ENCODE measurements at regions not wholly inside any gene's neighbourhood (a gene's known extent, or its start where the extent isn't known, plus 50 kb on each side); places are given as distances from the start of the nearest gene placed in this dataset.

- no peak overlapping the region for H3K4me3 ChIP-seq (ENCODE audit: control extremely low read depth in 1 of 5, extremely low read depth in 1 of 5, insufficient read depth in 1 of 5, low read depth in 2 of 5, low read length in 4 of 5)
- WGBS (ENCODE audit: insufficient coverage) = 74% methylated on average over 6 of the region's 6 CpGs
- no peak overlapping the region for H3K27ac Mint-ChIP-seq
- no peak overlapping the region for H3K9ac ChIP-seq (ENCODE audit: low read length)
- no peaks in the 10 kb centered on the region for H3K4me1 ChIP-seq (ENCODE audit: control insufficient read depth in 2 of 2, insufficient read depth in 2 of 2, low read length in 2 of 2)
- H3K9me3 Mint-ChIP-seq (ENCODE audit: insufficient read depth) = peaks cover 4% of the 10 kb centered on the region
- H3K27me3 Mint-ChIP-seq = no peaks in the 10 kb centered on the region
- no peak overlapping the region for H3K27ac ChIP-seq (ENCODE audit: low read length in 2 of 2)
- H4K20me1 ChIP-seq (ENCODE audit: control insufficient read depth, insufficient read depth, low read length, poor library complexity, severe bottlenecking) = no peaks in the 10 kb centered on the region
- H3K79me2 ChIP-seq (ENCODE audit: control insufficient read depth, insufficient read depth, low read length) = no peaks in the 10 kb centered on the region
- H3K4me2 ChIP-seq (replicated peaks; ENCODE audit: low read depth, low read length, poor library complexity, severe bottlenecking) = no peak overlapping the region
- H3K4me3 Mint-ChIP-seq = no peak overlapping the region
- ChIA-PET CTCF (no interaction called here), POLR2A (no interaction called here)
- ATAC-seq (ENCODE audit: low read depth) = no peak
- TF ChIP-seq EZH2 (IDR thresholded peaks at IDR 0.05; ENCODE audit: borderline replicate concordance, insufficient read depth, low read depth, low read length, poor library complexity, severe bottlenecking) (no peak), CTCF (IDR thresholded peaks at IDR 0.05) (no peak)
- DNase-seq = no peak
- H3K27me3 ChIP-seq (replicated peaks in 1 of 4; ENCODE audit: control extremely low read depth in 1 of 4, control insufficient read depth in 3 of 4, insufficient read depth in 4 of 4, low read length in 3 of 4) = no peaks in the 10 kb centered on the region
- peaks cover 0 to 75% (median 0%) of the 10 kb centered on the region in 3 donors for H3K9me3 ChIP-seq (ENCODE audit: control extremely low read depth in 1 of 3, control insufficient read depth in 2 of 3, insufficient read depth in 1 of 3, low read length in 2 of 3)
- H2AFZ ChIP-seq (ENCODE audit: insufficient read depth, low read depth, low read length, poor library complexity, severe bottlenecking) = no peak overlapping the region
- intact Hi-C loops (cut with micrococcal nuclease) = no loop called here
- H3K36me3 ChIP-seq (replicated peaks in 1 of 2; ENCODE audit: control extremely low read depth in 1 of 2, control insufficient read depth in 1 of 2, extremely low read depth in 1 of 2, insufficient read depth in 2 of 2, low read length in 1 of 2) = no peaks in the 10 kb centered on the region
- no peaks in the 10 kb centered on the region for H3K4me1 Mint-ChIP-seq
These were observed 75.6 kb upstream of the ZNF479 start for GRCh38 chr7:57207836-57208235.

GRCh38 chr7:57210212-57210611 lies 78.0 kb upstream of the ZNF479 start:
- Mint-ChIP-seq H3K9me3 (ENCODE audit: insufficient read depth) (peaks cover 10% of the 10 kb centered on the region), H3K27ac (no peak overlapping the region), H3K4me3 (no peak overlapping the region), H3K4me1 (no peaks in the 10 kb centered on the region), H3K27me3 (no peaks in the 10 kb centered on the region)
- Histone ChIP-seq H3K79me2 (ENCODE audit: control insufficient read depth, insufficient read depth, low read length) (no peaks in the 10 kb centered on the region), H4K20me1 (ENCODE audit: control insufficient read depth, insufficient read depth, low read length, poor library complexity, severe bottlenecking) (no peaks in the 10 kb centered on the region), H3K4me1 (ENCODE audit: control insufficient read depth in 2 of 2, insufficient read depth in 2 of 2, low read length in 2 of 2) (no peaks in the 10 kb centered on the region), H2AFZ (ENCODE audit: insufficient read depth, low read depth, low read length, poor library complexity, severe bottlenecking) (no peak overlapping the region), H3K27me3 (replicated peaks in 1 of 4; ENCODE audit: control extremely low read depth in 1 of 4, control insufficient read depth in 3 of 4, insufficient read depth in 4 of 4, low read length in 3 of 4) (no peaks in the 10 kb centered on the region), H3K36me3 (replicated peaks in 1 of 2; ENCODE audit: control extremely low read depth in 1 of 2, control insufficient read depth in 1 of 2, extremely low read depth in 1 of 2, insufficient read depth in 2 of 2, low read length in 1 of 2) (no peaks in the 10 kb centered on the region), H3K4me2 (replicated peaks; ENCODE audit: low read depth, low read length, poor library complexity, severe bottlenecking) (no peak overlapping the region), H3K4me3 (ENCODE audit: control extremely low read depth in 1 of 5, extremely low read depth in 1 of 5, insufficient read depth in 1 of 5, low read depth in 2 of 5, low read length in 4 of 5) (no peak overlapping the region), H3K9me3 (ENCODE audit: control extremely low read depth in 1 of 3, control insufficient read depth in 2 of 3, insufficient read depth in 1 of 3, low read length in 2 of 3) (peaks cover 0 to 61% (median 0%) of the 10 kb centered on the region in 3 donors), H3K9ac (ENCODE audit: low read length) (no peak overlapping the region), H3K27ac (ENCODE audit: low read length in 2 of 2) (no peak overlapping the region)
- CTCF ChIA-PET = no interaction called here
- DNase-seq (no peak), ATAC-seq (ENCODE audit: low read depth) (no peak)
- whole genome bisulfite sequencing (ENCODE audit: insufficient coverage) = 100% methylated on average over 1 of the region's 3 CpGs
- TF ChIP-seq CTCF (IDR thresholded peaks at IDR 0.05) = no peak
- TF ChIP-seq EZH2 (IDR thresholded peaks at IDR 0.05; ENCODE audit: borderline replicate concordance, insufficient read depth, low read depth, low read length, poor library complexity, severe bottlenecking) = no peak
- intact Hi-C loops (cut with micrococcal nuclease) = no loop called here
- POLR2A ChIA-PET = no interaction called here
